ENCODE measurements at regions not wholly inside any gene's neighbourhood (a gene's known extent, or its start where the extent isn't known, plus 50 kb on each side); places are given as distances from the start of the nearest gene placed in this dataset.

DNA sequence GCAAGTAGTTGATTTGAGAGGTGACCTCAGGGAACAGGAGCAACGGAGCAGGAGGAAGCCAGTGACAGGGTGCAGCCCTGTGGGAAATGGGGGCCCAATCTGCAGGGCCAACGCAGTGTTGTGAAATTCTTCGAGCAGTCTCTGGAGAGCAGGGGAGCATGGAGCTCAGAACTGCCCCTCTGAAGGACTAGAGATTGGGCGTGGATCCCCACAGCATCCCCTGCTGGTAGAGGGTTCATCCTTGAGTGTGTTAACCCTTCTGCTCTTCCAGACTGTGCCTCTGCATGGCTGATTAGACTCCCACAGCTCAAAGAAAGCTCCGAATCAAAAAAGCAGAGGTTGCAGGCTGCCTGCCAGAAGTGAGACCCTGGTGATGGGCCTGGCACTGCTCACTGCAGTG lies 77.9 kb upstream of the UQCRFS1 start:
- no peak overlapping the region for H3K27ac Mint-ChIP-seq (ENCODE audit: unreplicated experiment)
- no peak for DNase-seq (ENCODE audit: low read depth, low spot score)
- TF ChIP-seq, protein P1, sequence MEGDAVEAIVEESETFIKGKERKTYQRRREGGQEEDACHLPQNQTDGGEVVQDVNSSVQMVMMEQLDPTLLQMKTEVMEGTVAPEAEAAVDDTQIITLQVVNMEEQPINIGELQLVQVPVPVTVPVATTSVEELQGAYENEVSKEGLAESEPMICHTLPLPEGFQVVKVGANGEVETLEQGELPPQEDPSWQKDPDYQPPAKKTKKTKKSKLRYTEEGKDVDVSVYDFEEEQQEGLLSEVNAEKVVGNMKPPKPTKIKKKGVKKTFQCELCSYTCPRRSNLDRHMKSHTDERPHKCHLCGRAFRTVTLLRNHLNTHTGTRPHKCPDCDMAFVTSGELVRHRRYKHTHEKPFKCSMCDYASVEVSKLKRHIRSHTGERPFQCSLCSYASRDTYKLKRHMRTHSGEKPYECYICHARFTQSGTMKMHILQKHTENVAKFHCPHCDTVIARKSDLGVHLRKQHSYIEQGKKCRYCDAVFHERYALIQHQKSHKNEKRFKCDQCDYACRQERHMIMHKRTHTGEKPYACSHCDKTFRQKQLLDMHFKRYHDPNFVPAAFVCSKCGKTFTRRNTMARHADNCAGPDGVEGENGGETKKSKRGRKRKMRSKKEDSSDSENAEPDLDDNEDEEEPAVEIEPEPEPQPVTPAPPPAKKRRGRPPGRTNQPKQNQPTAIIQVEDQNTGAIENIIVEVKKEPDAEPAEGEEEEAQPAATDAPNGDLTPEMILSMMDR (conservative IDR thresholded peaks at IDR 0.05): no peak
- no peaks in the 10 kb centered on the region for H3K9me3 Mint-ChIP-seq
- H3K4me1 Mint-ChIP-seq: peaks cover 14% of the 10 kb centered on the region
- no peak overlapping the region for H3K4me3 Mint-ChIP-seq
- H3K36me3 Mint-ChIP-seq (ENCODE audit: low read depth): no peaks in the 10 kb centered on the region
- peaks cover 45% of the 10 kb centered on the region for H3K27me3 Mint-ChIP-seq (ENCODE audit: low read depth)

DNA sequence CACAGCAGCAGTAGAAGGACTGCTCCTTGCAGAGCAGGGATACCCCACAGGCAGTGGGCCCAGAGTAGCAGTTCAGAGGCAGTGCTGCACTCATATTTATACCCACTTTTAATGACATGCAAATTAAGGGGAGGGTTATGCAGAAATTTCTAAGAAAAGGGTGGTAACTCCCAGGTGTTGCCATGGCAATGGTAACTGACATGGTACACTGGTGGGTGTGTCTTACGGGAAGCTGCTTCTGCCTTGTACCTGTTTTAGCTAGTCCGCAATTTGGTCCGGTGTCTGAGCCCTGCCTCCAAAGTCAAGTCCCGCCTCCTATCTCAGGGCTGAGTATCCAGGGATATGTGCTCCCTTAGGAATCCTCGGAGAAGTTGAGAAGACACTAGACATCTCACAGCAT lies 79.2 kb upstream of the UQCRFS1 start:
- H3K4me1 Mint-ChIP-seq: peaks cover 14% of the 10 kb centered on the region
- no peak overlapping the region for H3K27ac Mint-ChIP-seq (ENCODE audit: unreplicated experiment)
- DNase-seq (ENCODE audit: low read depth, low spot score): no peak
- H3K36me3 Mint-ChIP-seq (ENCODE audit: low read depth): no peaks in the 10 kb centered on the region
- TF ChIP-seq, protein P1 (conservative IDR thresholded peaks at IDR 0.05): no peak
- H3K9me3 Mint-ChIP-seq: no peaks in the 10 kb centered on the region
- peaks cover 42% of the 10 kb centered on the region for H3K27me3 Mint-ChIP-seq (ENCODE audit: low read depth)
- no peak overlapping the region for H3K4me3 Mint-ChIP-seq

DNA sequence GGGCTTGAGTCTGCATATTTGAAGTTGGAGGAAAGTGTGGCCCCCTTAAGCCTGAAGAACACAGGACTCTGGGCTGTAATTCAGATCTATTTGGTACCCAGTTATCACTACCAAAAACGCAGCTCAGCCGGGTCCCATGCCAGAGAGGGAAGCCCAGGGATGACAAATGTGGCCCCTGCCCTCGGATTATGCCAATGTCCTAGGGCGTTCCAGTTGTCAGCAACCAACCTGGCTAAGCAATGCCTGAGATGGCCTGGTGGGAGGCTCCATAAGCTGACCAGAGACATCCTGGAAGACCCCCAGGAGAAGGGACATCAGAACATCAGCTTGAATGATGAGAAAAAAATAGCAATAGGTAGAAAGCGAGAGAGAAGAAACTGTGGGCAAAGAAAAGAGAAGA lies 79.6 kb upstream of the UQCRFS1 start:
- no peak overlapping the region for H3K27ac Mint-ChIP-seq (ENCODE audit: unreplicated experiment)
- H3K9me3 Mint-ChIP-seq: no peaks in the 10 kb centered on the region
- H3K36me3 Mint-ChIP-seq (ENCODE audit: low read depth): no peaks in the 10 kb centered on the region
- H3K4me3 Mint-ChIP-seq: no peak overlapping the region
- DNase-seq (ENCODE audit: low read depth, low spot score): no peak
- peaks cover 14% of the 10 kb centered on the region for H3K4me1 Mint-ChIP-seq
- peaks cover 42% of the 10 kb centered on the region for H3K27me3 Mint-ChIP-seq (ENCODE audit: low read depth)
- TF ChIP-seq, protein P1 (conservative IDR thresholded peaks at IDR 0.05): no peak

DNA sequence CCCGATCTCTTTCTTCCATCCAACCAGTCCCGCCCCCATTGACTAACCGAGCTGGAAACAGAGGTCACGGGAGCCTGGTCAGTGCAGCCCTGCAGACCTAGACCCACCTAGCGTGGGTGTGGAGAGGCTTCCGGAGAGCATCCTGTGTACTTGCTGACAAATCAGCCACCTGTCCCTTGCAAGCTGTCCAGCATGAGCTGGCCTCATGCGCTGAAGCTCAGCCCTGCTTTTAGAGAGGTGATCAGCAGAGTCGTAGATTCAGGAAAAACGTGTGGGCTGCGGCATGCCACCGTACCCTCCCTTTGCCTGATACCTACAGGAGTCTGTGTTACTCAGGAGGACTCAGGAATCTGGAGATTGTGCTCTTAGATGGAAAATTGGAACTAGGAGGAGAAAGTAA lies 80.3 kb upstream of the UQCRFS1 start:
- Mint-ChIP-seq H3K27me3 (ENCODE audit: low read depth) (peaks cover 42% of the 10 kb centered on the region), H3K36me3 (ENCODE audit: low read depth) (no peaks in the 10 kb centered on the region), H3K4me1 (peaks cover 14% of the 10 kb centered on the region), H3K4me3 (no peak overlapping the region), H3K27ac (ENCODE audit: unreplicated experiment) (no peak overlapping the region), H3K9me3 (no peaks in the 10 kb centered on the region)
- TF ChIP-seq, protein P1 (conservative IDR thresholded peaks at IDR 0.05): no peak
- DNase-seq (ENCODE audit: low read depth, low spot score): no peak

DNA sequence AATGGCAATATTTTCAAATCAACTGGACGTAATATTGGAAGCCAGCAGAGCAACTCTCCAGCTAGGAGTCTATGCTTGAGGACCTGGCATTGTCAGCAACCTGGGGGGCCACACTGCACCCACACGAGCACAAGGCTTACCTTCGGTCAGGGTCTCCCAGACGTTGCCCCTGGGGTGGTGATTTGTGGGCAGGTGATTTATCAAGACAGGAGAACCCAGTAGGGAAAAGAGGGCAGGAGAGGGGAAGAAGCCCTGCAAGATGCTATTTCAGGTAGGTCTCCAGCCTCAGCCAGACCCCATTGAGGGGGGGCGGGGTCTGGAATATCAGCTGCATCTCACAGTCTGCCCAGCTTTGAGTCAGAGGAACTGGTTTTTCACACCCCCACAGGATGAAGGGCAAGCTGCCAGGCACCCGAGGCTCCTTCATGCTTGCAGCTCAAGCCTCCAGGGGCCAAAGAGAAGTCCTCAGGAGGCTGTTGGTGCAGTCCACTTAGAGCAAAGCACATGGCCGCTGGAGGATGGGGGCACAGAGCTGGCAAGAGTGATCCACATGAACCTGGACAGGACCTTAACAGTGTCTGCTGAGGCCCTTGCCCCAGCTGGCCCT lies 80.9 kb upstream of the UQCRFS1 start:
- Mint-ChIP-seq H3K4me1 (peaks cover 14% of the 10 kb centered on the region), H3K27ac (ENCODE audit: unreplicated experiment) (peak overlapping the region; percentile 73), H3K36me3 (ENCODE audit: low read depth) (no peaks in the 10 kb centered on the region), H3K4me3 (no peak overlapping the region), H3K27me3 (ENCODE audit: low read depth) (peaks cover 40% of the 10 kb centered on the region), H3K9me3 (no peaks in the 10 kb centered on the region)
- no peak for DNase-seq (ENCODE audit: low read depth, low spot score)
- TF ChIP-seq, protein P1 (conservative IDR thresholded peaks at IDR 0.05): no peak
